Choroid plexus epithelial cell (primary cell): ENCODE measurements at regions not wholly inside any gene's neighbourhood (a gene's known extent, or its start where the extent isn't known, plus 50 kb on each side); places are given as distances from the start of the nearest gene placed in this dataset.

ENCODE experiments used
- DNase-seq: peaks from one replicate; pipeline ENCODE4 v3.0.0-alpha.2; 2010; ENCODE audit warnings: low read depth
- H3K4me3 ChIP-seq: 2 replicates; pipeline ENCODE4 v1.5.1; 2011; ENCODE audit warnings: low read depth, mild to moderate bottlenecking, control low read depth, low read length, moderate library complexity
- CTCF ChIP-seq: conservative IDR thresholded peaks from 2 replicates; pipeline ENCODE4 v1.5.1; 2011; ENCODE audit warnings: low read depth, mild to moderate bottlenecking, control low read depth, inconsistent platforms, low read length, moderate library complexity

GRCh38 chr13:79637133-79637763, 156.3 kb downstream of the NDFIP2 start:
- no peak overlapping the region for H3K4me3 ChIP-seq
- DNase-seq, result peak; percentile 50
- no peak for TF ChIP-seq CTCF

GRCh38 chr13:79631051-79631659, 150.2 kb downstream of the NDFIP2 start:
- no peak overlapping the region for H3K4me3 ChIP-seq
- TF ChIP-seq CTCF, result peak; percentile 25
- DNase-seq, result peak; percentile 60

GRCh38 chr13:79628463-79628862, 147.5 kb downstream of the NDFIP2 start:
- DNase-seq, result no peak
- H3K4me3 ChIP-seq, result no peak overlapping the region
- no peak for TF ChIP-seq CTCF

- DNase-seq, result peak; percentile 14
- TF ChIP-seq CTCF, result no peak
- no peak overlapping the region for H3K4me3 ChIP-seq
Observed at GRCh38 chr13:79626924-79627323, 146.0 kb downstream of the NDFIP2 start.

GRCh38 chr13:79625517-79625916, 144.6 kb downstream of the NDFIP2 start:
- DNase-seq, result no peak
- TF ChIP-seq CTCF, result no peak
- no peak overlapping the region for H3K4me3 ChIP-seq

- no peak for TF ChIP-seq CTCF
- no peak overlapping the region for H3K4me3 ChIP-seq
- DNase-seq, result no peak
Observed at GRCh38 chr13:79621902-79622301, 140.9 kb downstream of the NDFIP2 start.

- TF ChIP-seq CTCF, result no peak
Observed at GRCh38 chr13:79621449-79621848, 140.5 kb downstream of the NDFIP2 start.

More at GRCh38 chr13:79621449-79621848, 140.5 kb downstream of the NDFIP2 start:
- DNase-seq, result no peak
- no peak overlapping the region for H3K4me3 ChIP-seq
